Stomach (tissue), 4 donors: ENCODE measurements at regions not wholly inside any gene's neighbourhood (a gene's known extent, or its start where the extent isn't known, plus 50 kb on each side); places are given as distances from the start of the nearest gene placed in this dataset.

Experiments
- POLR2A ChIP-seq, 4 donors: fragments of 450-650 bp; IDR thresholded peaks; one replicate each; pipeline ENCODE4 v1.6.1; 2016; ENCODE audit warnings: antibody characterized with exemption in 4 of 4, control low read depth in 2 of 4, mild to moderate bottlenecking in 1 of 4, moderate library complexity in 1 of 4
- POLR2AphosphoS5 ChIP-seq, 3 donors: sonication (generic); formaldehyde crosslinking; IDR thresholded peaks; one replicate each; pipeline ENCODE4 v1.6.1; 2016; ENCODE audit warnings: antibody characterized with exemption in 3 of 3
- TF ChIP-seq, protein P1 (sequence below), 7 experiments: fragments of 450-650 bp in 4 of 7; fragments of 200-600 bp in 3 of 7; sonication (generic) in 3 of 7; IDR thresholded peaks; one replicate each; pipeline ENCODE4 v1.5.1; 2016 to 2019; ENCODE audit warnings: antibody characterized with exemption in 7 of 7, control low read depth in 2 of 7, mild to moderate bottlenecking in 1 of 7

DNA sequence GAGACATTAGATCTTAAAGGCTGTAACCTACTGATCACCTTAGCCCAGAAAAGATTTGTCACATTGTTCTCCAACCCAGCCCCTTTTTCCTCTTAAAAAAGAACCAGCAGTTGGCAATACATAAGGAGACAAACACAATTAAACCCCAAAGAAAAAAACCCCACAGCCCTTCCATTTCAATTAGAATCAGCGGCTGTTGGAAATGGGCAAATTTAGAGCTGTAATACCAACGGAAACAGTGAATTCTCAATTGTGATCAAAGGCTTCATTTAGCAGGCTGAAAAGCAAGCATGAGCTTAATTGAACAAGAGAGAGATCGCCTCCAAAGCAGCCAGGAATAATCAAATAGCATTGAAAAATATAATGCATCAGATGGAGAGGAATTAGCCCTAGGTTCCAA, 153.6 kb downstream of the FAM114A2 start:
- TF ChIP-seq POLR2A (IDR thresholded peaks at IDR 0.05) (no peak), POLR2AphosphoS5 (IDR thresholded peaks at IDR 0.05) (no peak)
- TF ChIP-seq, protein P1, sequence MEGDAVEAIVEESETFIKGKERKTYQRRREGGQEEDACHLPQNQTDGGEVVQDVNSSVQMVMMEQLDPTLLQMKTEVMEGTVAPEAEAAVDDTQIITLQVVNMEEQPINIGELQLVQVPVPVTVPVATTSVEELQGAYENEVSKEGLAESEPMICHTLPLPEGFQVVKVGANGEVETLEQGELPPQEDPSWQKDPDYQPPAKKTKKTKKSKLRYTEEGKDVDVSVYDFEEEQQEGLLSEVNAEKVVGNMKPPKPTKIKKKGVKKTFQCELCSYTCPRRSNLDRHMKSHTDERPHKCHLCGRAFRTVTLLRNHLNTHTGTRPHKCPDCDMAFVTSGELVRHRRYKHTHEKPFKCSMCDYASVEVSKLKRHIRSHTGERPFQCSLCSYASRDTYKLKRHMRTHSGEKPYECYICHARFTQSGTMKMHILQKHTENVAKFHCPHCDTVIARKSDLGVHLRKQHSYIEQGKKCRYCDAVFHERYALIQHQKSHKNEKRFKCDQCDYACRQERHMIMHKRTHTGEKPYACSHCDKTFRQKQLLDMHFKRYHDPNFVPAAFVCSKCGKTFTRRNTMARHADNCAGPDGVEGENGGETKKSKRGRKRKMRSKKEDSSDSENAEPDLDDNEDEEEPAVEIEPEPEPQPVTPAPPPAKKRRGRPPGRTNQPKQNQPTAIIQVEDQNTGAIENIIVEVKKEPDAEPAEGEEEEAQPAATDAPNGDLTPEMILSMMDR (IDR thresholded peaks at IDR 0.05), result no peak
